OCI-LY3 (cell line): ENCODE measurements at regions not wholly inside any gene's neighbourhood (a gene's known extent, or its start where the extent isn't known, plus 50 kb on each side); places are given as distances from the start of the nearest gene placed in this dataset.

Experiments used
- H2AFZ ChIP-seq: fragments of 200-600, 300-600 bp; shearing (Covaris generic); 2 replicates; pipeline ENCODE4 v1.6.0; 2014; ENCODE audit warnings: antibody characterized with exemption, low read depth, low read length
- H3K27ac ChIP-seq: fragments of 200-600, 300-600 bp; sonication (generic); 2 replicates; pipeline ENCODE4 v1.5.1; 2014; ENCODE audit warnings: mild to moderate bottlenecking, low read length, moderate library complexity, mixed read lengths
- H3K27me3 ChIP-seq: fragments of 200-600, 300-600 bp; sonication (generic); 2 replicates; pipeline ENCODE4 v1.6.1; 2014; ENCODE audit warnings: low read depth, low read length, mixed read lengths
- H3K36me3 ChIP-seq: fragments of 200-600, 300-600 bp; sonication (generic); replicated peaks from 2 replicates; pipeline ENCODE3; 2014; ENCODE audit warnings: low read depth, low read length, mixed read lengths
- H3K4me1 ChIP-seq: fragments of 300-600, 200-600 bp; sonication (generic); 2 replicates; pipeline ENCODE4 v1.6.1; 2014; ENCODE audit warnings: low read length, mixed read lengths
- H3K4me2 ChIP-seq: fragments of 200-600, 300-600 bp; sonication (generic); 2 replicates; pipeline ENCODE4 v1.6.1; 2014; ENCODE audit warnings: low read length, mixed read lengths
- H3K4me3 ChIP-seq: fragments of 300-600, 200-600 bp; sonication (generic); 2 replicates; pipeline ENCODE4 v1.5.1; 2014; ENCODE audit warnings: antibody characterized with exemption, mild to moderate bottlenecking, low read length, moderate library complexity
- H3K79me2 ChIP-seq: fragments of 300-600, 200-600 bp; shearing (Covaris generic); 2 replicates; pipeline ENCODE4 v1.6.1; 2014; ENCODE audit warnings: mild to moderate bottlenecking, low read length, mixed read lengths
- H3K9ac ChIP-seq: fragments of 300-600, 200-600 bp; shearing (Covaris generic); 2 replicates; pipeline ENCODE4 v1.6.0; 2014; ENCODE audit warnings: mild to moderate bottlenecking, low read length, moderate library complexity
- H3K9me3 ChIP-seq: fragments of 200-600, 300-600 bp; shearing (Covaris generic); 2 replicates; pipeline ENCODE4 v1.6.1; 2014; ENCODE audit warnings: low read length, mixed read lengths; ENCODE audit not compliant: insufficient read depth
- H4K20me1 ChIP-seq: fragments of 200-600, 300-600 bp; sonication (generic); 2 replicates; pipeline ENCODE4 v1.6.1; 2016; ENCODE audit warnings: low read length, mixed read lengths; ENCODE audit not compliant: insufficient read depth
- EZH2phosphoT487 ChIP-seq: fragments of 200-600 bp; shearing (Covaris generic); IDR thresholded peaks from 2 replicates; pipeline ENCODE4 v1.6.1; 2018; ENCODE audit warnings: antibody characterized with exemption, mixed run types, low read depth
- TF ChIP-seq, protein P1 (sequence below): fragments of 200-600, 300-600 bp; sonication (generic); IDR thresholded peaks from 2 replicates; pipeline ENCODE4 v1.5.1; 2014; ENCODE audit warnings: antibody characterized with exemption, low read length, low read depth

GRCh38 chr2:727071-727470, 49.9 kb upstream of the TMEM18 start:
- peak overlapping the region; percentile 89 for H3K27ac ChIP-seq

More at GRCh38 chr2:727071-727470, 49.9 kb upstream of the TMEM18 start:
- no peak overlapping the region for H2AFZ ChIP-seq
- H3K4me2 ChIP-seq: peak overlapping the region; percentile 72
- peak overlapping the region; percentile 57 for H3K4me3 ChIP-seq
- peaks cover 49% of the 10 kb centered on the region for H3K4me1 ChIP-seq
- TF ChIP-seq, protein P1, sequence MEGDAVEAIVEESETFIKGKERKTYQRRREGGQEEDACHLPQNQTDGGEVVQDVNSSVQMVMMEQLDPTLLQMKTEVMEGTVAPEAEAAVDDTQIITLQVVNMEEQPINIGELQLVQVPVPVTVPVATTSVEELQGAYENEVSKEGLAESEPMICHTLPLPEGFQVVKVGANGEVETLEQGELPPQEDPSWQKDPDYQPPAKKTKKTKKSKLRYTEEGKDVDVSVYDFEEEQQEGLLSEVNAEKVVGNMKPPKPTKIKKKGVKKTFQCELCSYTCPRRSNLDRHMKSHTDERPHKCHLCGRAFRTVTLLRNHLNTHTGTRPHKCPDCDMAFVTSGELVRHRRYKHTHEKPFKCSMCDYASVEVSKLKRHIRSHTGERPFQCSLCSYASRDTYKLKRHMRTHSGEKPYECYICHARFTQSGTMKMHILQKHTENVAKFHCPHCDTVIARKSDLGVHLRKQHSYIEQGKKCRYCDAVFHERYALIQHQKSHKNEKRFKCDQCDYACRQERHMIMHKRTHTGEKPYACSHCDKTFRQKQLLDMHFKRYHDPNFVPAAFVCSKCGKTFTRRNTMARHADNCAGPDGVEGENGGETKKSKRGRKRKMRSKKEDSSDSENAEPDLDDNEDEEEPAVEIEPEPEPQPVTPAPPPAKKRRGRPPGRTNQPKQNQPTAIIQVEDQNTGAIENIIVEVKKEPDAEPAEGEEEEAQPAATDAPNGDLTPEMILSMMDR: no peak
- TF ChIP-seq EZH2phosphoT487: no peak
- H3K36me3 ChIP-seq: no peaks in the 10 kb centered on the region
- no peaks in the 10 kb centered on the region for H3K9me3 ChIP-seq
- peak overlapping the region; percentile 63; the same call in 1 of the 2 replicates for H3K9ac ChIP-seq
- H3K27me3 ChIP-seq: no peaks in the 10 kb centered on the region; the same call in 1 of the 2 replicates
- H3K79me2 ChIP-seq: no peaks in the 10 kb centered on the region
- no peaks in the 10 kb centered on the region for H4K20me1 ChIP-seq
